CD4-positive, alpha-beta T cell treated with Interleukin-4 for 4 hours (primary cell): ENCODE measurements at regions not wholly inside any gene's neighbourhood (a gene's known extent, or its start where the extent isn't known, plus 50 kb on each side); places are given as distances from the start of the nearest gene placed in this dataset.
"Not testable (repeated sequence)": the region's sequence is repeated elsewhere in the genome, so short reads cannot be mapped to it uniquely, and the experiment has no call there.

ENCODE experiments used
- DNase-seq: peaks from one replicate; pipeline ENCODE4 v3.0.0-alpha.2; 2020

GRCh38 chr15:20285696-20286300 is 255.8 kb downstream of the GOLGA6L6 start:
- not testable (repeated sequence) for DNase-seq

- not testable (repeated sequence) for DNase-seq
These were observed 256.6 kb downstream of the GOLGA6L6 start for GRCh38 chr15:20284891-20285535.

- DNase-seq, result not testable (repeated sequence)
These were observed 257.9 kb downstream of the GOLGA6L6 start for GRCh38 chr15:20283651-20284050.

GRCh38 chr15:20282491-20282943 is 259.1 kb downstream of the GOLGA6L6 start:
- DNase-seq, result not testable (repeated sequence)

GRCh38 chr15:20281567-20282275 is 259.9 kb downstream of the GOLGA6L6 start:
- not testable (repeated sequence) for DNase-seq

- DNase-seq, result no peak
These were observed 260.6 kb downstream of the GOLGA6L6 start for GRCh38 chr15:20280933-20281463.

- not testable (repeated sequence) for DNase-seq
These were observed 261.3 kb downstream of the GOLGA6L6 start for GRCh38 chr15:20280141-20280932.

GRCh38 chr15:20279056-20279455 is 262.5 kb downstream of the GOLGA6L6 start:
- not testable (repeated sequence) for DNase-seq

GRCh38 chr15:20278376-20278775 is 263.2 kb downstream of the GOLGA6L6 start:
- not testable (repeated sequence) for DNase-seq

GRCh38 chr15:20277451-20277850 is 264.1 kb downstream of the GOLGA6L6 start:
- not testable (repeated sequence) for DNase-seq

GRCh38 chr15:20276312-20277114 is 265.1 kb downstream of the GOLGA6L6 start:
- not testable (repeated sequence) for DNase-seq

- not testable (repeated sequence) for DNase-seq
These were observed 266.1 kb downstream of the GOLGA6L6 start for GRCh38 chr15:20275373-20275967.

- DNase-seq, result no peak
These were observed 269.0 kb downstream of the GOLGA6L6 start for GRCh38 chr15:20272422-20273184.

GRCh38 chr15:20271647-20272046 is 270.0 kb downstream of the GOLGA6L6 start:
- DNase-seq, result no peak

GRCh38 chr15:20269956-20270355 is 271.6 kb downstream of the GOLGA6L6 start:
- DNase-seq, result not testable (repeated sequence)

- DNase-seq, result not testable (repeated sequence)
These were observed 273.6 kb downstream of the GOLGA6L6 start for GRCh38 chr15:20267996-20268395.

GRCh38 chr15:20267051-20267730 is 274.4 kb downstream of the GOLGA6L6 start:
- not testable (repeated sequence) for DNase-seq

GRCh38 chr15:20265710-20266109 is 275.9 kb downstream of the GOLGA6L6 start:
- not testable (repeated sequence) for DNase-seq

- not testable (repeated sequence) for DNase-seq
These were observed 280.0 kb downstream of the GOLGA6L6 start for GRCh38 chr15:20261321-20262280.
